Fibroblast of the conjunctiva (primary cell): ENCODE measurements at regions not wholly inside any gene's neighbourhood (a gene's known extent, or its start where the extent isn't known, plus 50 kb on each side); places are given as distances from the start of the nearest gene placed in this dataset.

ENCODE experiments used
- DNase-seq: peaks from one replicate; pipeline ENCODE4 v3.0.0-alpha.2; 2010; ENCODE audit warnings: low read depth

- no peak for DNase-seq
These were observed 342.4 kb downstream of the AKAIN1 start for GRCh38 chr18:4854671-4855070.

GRCh38 chr18:4851301-4851976, 345.6 kb downstream of the AKAIN1 start:
- DNase-seq = no peak

GRCh38 chr18:4847056-4847455, 350.0 kb downstream of the AKAIN1 start:
- DNase-seq = no peak

GRCh38 chr18:4844320-4844719, 352.7 kb downstream of the AKAIN1 start:
- DNase-seq = no peak

- DNase-seq = no peak
These were observed 353.3 kb downstream of the AKAIN1 start for GRCh38 chr18:4843771-4844170.

- DNase-seq = no peak
These were observed 354.3 kb downstream of the AKAIN1 start for GRCh38 chr18:4842751-4843150.

GRCh38 chr18:4842287-4842686, 354.8 kb downstream of the AKAIN1 start:
- DNase-seq = no peak

GRCh38 chr18:4839639-4840038, 357.4 kb downstream of the AKAIN1 start:
- no peak for DNase-seq

- DNase-seq = no peak
These were observed 360.9 kb downstream of the AKAIN1 start for GRCh38 chr18:4836141-4836540.

- DNase-seq = no peak
These were observed 365.2 kb downstream of the AKAIN1 start for GRCh38 chr18:4831791-4832375.

GRCh38 chr18:4831127-4831526, 365.9 kb downstream of the AKAIN1 start:
- no peak for DNase-seq

- no peak for DNase-seq
These were observed 368.0 kb upstream of the DLGAP1 start for GRCh38 chr18:4823091-4823490.

- no peak for DNase-seq
These were observed 366.7 kb upstream of the DLGAP1 start for GRCh38 chr18:4821801-4822200.

GRCh38 chr18:4817665-4818064, 362.6 kb upstream of the DLGAP1 start:
- DNase-seq = no peak

GRCh38 chr18:4813708-4814107, 358.6 kb upstream of the DLGAP1 start:
- DNase-seq = no peak

- DNase-seq = no peak
These were observed 353.8 kb upstream of the DLGAP1 start for GRCh38 chr18:4808891-4809290.

GRCh38 chr18:4807604-4808293, 352.6 kb upstream of the DLGAP1 start:
- no peak for DNase-seq

- DNase-seq = no peak
These were observed 351.2 kb upstream of the DLGAP1 start for GRCh38 chr18:4806331-4806730.

GRCh38 chr18:4802296-4802695, 347.2 kb upstream of the DLGAP1 start:
- no peak for DNase-seq

- no peak for DNase-seq
These were observed 346.0 kb upstream of the DLGAP1 start for GRCh38 chr18:4801151-4801550.

- no peak for DNase-seq
These were observed 342.0 kb upstream of the DLGAP1 start for GRCh38 chr18:4797002-4797685.

GRCh38 chr18:4789506-4789905, 334.4 kb upstream of the DLGAP1 start:
- no peak for DNase-seq

GRCh38 chr18:4781873-4782272, 326.8 kb upstream of the DLGAP1 start:
- no peak for DNase-seq
